Calu3 (cell line): ENCODE measurements at regions not wholly inside any gene's neighbourhood (a gene's known extent, or its start where the extent isn't known, plus 50 kb on each side); places are given as distances from the start of the nearest gene placed in this dataset.

ENCODE experiments used
- BruUV-seq: library from RNA; stranded (reverse); fragments of 400-500 nt; replicated peaks from 2 replicates; lab custom pipeline; 2021; lab: Mats Ljungman, UMichigan
- CTCF ChIA-PET: fragments of 300-600 bp; sonication (Branson Sonifier 250); formaldehyde crosslinking; loops from one replicate; lab custom pipeline; 2022; ENCODE audit warnings: antibody characterized with exemption; lab: Charles Lee
- DNase-seq: peaks from one replicate; pipeline ENCODE4 v3.0.0; 2022
- H3K27ac Mint-ChIP-seq: one replicate; pipeline ENCODE4 v1.8.0; 2022; ENCODE audit warnings: mixed read lengths; ENCODE audit not compliant: unreplicated experiment
- H3K27me3 Mint-ChIP-seq: one replicate; pipeline ENCODE4 v1.8.0; 2022; ENCODE audit warnings: mixed read lengths; ENCODE audit not compliant: unreplicated experiment
- H3K36me3 Mint-ChIP-seq: one replicate; pipeline ENCODE4 v1.8.0; 2022; ENCODE audit warnings: mild to moderate bottlenecking, moderate library complexity, mixed read lengths; ENCODE audit not compliant: insufficient read depth, unreplicated experiment
- H3K4me1 Mint-ChIP-seq: one replicate; pipeline ENCODE4 v1.8.0; 2022; ENCODE audit warnings: mild to moderate bottlenecking, low read depth, mixed read lengths; ENCODE audit not compliant: unreplicated experiment
- H3K4me3 Mint-ChIP-seq: one replicate; pipeline ENCODE4 v1.8.0; 2022; ENCODE audit warnings: mild to moderate bottlenecking, low read depth, moderate library complexity, mixed read lengths; ENCODE audit not compliant: unreplicated experiment
- H3K9me3 Mint-ChIP-seq: one replicate; pipeline ENCODE4 v1.8.0; 2022; ENCODE audit warnings: low read depth, mixed read lengths; ENCODE audit not compliant: unreplicated experiment
- intact Hi-C: fragments of 100-400 bp; cut with micrococcal nuclease; formaldehyde crosslinking; loops from one replicate; pipeline ENCODE4 v1.10.0; 2022; ENCODE audit not compliant: unreplicated experiment
- TF ChIP-seq, protein P1 (sequence below): fragments of 200-600 bp; IDR thresholded peaks from one replicate; pipeline ENCODE4 v1.8.0; 2022; ENCODE audit warnings: antibody characterized with exemption; ENCODE audit not compliant: unreplicated experiment

DNA sequence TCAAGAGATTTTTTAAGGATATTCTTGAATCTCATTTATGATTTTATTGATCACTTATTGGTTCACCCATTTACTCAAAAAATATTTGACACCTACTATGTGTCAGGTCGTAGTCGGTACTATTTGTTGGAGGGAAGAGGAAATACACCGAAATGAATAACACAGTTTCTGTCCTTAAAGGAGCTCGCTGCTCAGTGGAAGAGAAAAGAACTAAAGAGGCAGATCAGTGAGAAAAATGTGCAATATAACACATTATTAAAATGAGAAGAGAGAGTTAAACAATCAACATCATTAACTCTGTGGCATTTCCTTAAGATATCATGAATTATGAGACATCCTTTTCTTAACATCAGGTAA, 56.1 kb upstream of the ADAMTS9 start:
- Mint-ChIP-seq H3K9me3 (no peaks in the 10 kb centered on the region), H3K27ac (no peak overlapping the region), H3K36me3 (no peaks in the 10 kb centered on the region), H3K4me3 (no peak overlapping the region), H3K4me1 (no peaks in the 10 kb centered on the region), H3K27me3 (no peaks in the 10 kb centered on the region)
- DNase-seq: no peak
- TF ChIP-seq, protein P1, sequence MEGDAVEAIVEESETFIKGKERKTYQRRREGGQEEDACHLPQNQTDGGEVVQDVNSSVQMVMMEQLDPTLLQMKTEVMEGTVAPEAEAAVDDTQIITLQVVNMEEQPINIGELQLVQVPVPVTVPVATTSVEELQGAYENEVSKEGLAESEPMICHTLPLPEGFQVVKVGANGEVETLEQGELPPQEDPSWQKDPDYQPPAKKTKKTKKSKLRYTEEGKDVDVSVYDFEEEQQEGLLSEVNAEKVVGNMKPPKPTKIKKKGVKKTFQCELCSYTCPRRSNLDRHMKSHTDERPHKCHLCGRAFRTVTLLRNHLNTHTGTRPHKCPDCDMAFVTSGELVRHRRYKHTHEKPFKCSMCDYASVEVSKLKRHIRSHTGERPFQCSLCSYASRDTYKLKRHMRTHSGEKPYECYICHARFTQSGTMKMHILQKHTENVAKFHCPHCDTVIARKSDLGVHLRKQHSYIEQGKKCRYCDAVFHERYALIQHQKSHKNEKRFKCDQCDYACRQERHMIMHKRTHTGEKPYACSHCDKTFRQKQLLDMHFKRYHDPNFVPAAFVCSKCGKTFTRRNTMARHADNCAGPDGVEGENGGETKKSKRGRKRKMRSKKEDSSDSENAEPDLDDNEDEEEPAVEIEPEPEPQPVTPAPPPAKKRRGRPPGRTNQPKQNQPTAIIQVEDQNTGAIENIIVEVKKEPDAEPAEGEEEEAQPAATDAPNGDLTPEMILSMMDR: no peak
- BruUV-seq: no TSS peak
- intact Hi-C loops: no loop called here
- CTCF ChIA-PET: no interaction called here

DNA sequence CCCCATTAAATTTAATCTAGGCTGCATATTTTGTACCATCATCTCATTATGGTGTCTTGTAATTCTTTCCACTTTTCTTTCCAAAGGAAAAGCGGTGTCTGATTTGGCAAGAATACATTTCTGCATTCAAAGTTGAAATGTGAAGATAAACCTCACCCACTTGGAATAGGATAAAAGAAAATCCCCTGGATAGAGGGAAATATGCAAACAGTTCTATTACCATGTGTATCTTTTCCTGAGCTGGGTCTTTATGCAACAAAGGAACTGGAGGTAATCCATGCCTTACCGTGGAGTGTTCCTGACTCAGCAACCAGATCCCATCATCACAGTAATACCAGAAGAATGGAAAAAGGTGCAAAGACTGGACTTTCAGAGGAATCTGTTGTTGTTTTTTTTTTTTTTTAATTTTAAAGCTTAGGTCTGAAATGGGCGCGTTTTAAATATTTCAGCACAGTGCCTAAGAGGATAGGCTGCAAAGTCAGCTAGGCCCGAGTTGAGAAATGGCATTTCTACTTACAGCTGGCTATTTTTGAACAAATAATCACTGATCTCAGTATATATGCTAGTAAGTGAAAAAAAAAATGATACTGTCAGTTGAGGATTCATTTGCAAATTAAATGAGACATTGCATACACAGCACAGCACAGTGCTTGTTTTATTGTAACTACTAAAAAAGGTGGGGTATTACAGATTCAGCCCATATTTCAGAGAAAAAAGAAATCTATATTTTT, 55.5 kb upstream of the ADAMTS9 start:
- Mint-ChIP-seq H3K4me3 (no peak overlapping the region), H3K4me1 (no peaks in the 10 kb centered on the region), H3K27me3 (no peaks in the 10 kb centered on the region), H3K36me3 (no peaks in the 10 kb centered on the region), H3K27ac (no peak overlapping the region), H3K9me3 (no peaks in the 10 kb centered on the region)
- DNase-seq: no peak
- TF ChIP-seq, protein P1: no peak
- CTCF ChIA-PET: interaction anchor here (0.6 to 0.7 kb wide), 2 partner anchors 13 to 1262 kb away, joined by 3 read pairs; no protein-coding TSS in a partner anchor
- BruUV-seq: no TSS peak
- intact Hi-C loops: no loop called here

DNA sequence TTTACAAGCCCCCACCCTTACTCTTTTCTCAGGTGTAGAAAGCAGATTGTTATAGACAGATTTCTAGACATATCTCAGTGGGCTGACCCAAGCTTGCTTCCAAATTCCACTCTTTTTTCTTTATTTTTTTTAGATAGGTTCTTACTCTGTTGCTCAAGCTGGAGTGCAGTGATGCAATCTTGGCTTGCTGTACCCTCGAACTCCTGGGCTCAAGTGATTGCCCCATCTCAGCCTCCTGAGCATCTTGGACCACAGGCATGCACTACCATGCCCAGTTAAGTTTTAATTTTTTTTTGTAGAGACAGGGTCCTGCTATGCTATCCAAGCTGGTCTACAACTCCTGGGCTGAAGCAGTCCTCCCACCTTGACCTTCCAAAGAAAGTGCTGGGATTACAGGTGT, 53.5 kb upstream of the ADAMTS9 start:
- intact Hi-C loops: no loop called here
- no peaks in the 10 kb centered on the region for H3K9me3 Mint-ChIP-seq
- no peaks in the 10 kb centered on the region for H3K36me3 Mint-ChIP-seq
- CTCF ChIA-PET: no interaction called here
- BruUV-seq: no TSS peak
- TF ChIP-seq, protein P1: no peak
- H3K4me3 Mint-ChIP-seq: no peak overlapping the region
- no peaks in the 10 kb centered on the region for H3K4me1 Mint-ChIP-seq
- H3K27me3 Mint-ChIP-seq: no peaks in the 10 kb centered on the region
- no peak for DNase-seq
- H3K27ac Mint-ChIP-seq: no peak overlapping the region

DNA sequence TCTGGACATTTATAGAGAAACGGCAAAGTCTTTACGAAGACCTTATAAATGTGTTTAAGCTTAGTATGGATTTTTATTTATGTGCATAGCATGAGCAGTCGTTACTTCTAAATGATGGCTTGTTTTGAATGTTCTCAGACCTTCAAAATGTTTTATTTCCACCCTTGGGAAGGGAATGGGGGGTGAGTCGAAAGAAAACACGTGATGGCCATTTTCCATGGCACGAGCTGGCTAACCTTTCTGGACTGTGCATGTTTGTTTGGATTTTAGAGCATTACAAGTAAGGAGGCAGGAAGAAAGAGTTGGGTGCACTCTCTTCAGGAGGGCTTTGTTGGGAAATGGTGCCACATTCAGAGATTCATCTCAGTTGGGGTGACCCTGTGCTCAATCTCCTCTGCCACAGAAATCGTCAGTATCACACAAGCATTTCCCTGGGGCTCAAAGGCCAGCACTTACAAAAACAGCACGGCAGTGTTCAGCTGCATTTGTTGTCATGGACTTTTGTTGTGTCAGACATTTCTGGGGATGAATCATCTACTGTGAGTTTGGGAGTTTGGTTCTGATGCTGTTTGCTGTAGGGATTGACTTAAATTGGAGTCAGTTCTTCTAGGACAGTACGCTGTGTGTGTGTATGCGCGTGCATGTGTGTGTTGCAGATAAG, 52.3 kb upstream of the ADAMTS9 start:
- DNase-seq: no peak
- Mint-ChIP-seq H3K27me3 (no peaks in the 10 kb centered on the region), H3K4me1 (no peaks in the 10 kb centered on the region), H3K27ac (no peak overlapping the region), H3K4me3 (no peak overlapping the region), H3K9me3 (no peaks in the 10 kb centered on the region), H3K36me3 (no peaks in the 10 kb centered on the region)
- TF ChIP-seq, protein P1: no peak
- intact Hi-C loops: no loop called here
- CTCF ChIA-PET: no interaction called here
- no TSS peak for BruUV-seq
